ENCODE measurements at regions not wholly inside any gene's neighbourhood (a gene's known extent, or its start where the extent isn't known, plus 50 kb on each side); places are given as distances from the start of the nearest gene placed in this dataset.

DNA sequence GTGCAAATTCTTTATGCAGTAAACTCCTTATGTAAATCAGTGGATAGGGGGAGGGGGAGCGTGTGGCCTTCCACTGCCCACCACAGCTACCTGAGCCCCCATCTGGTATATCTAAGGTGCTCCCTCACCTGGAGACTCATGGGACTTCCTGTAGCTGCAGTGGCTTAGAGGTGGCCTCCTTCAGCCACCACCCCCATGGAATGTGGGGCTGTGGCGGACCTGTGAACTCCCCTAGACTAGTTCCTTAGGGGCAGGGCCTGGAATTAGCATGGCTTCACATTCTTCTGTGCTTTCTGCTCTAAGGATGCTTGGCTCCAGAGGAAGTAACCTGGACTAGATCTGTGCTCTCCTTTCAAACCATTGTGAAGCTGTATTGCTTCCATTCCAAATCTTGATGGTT is 550.5 kb upstream of the COBL start (continued):
- no peak for TF ChIP-seq CHD1 (IDR thresholded peaks at IDR 0.05; ENCODE audit: low read depth, low read length)
- no peak for TF ChIP-seq TAF1 (IDR thresholded peaks at IDR 0.05; ENCODE audit: low read depth, low read length)
- no peak for TF ChIP-seq KDM4A (IDR thresholded peaks at IDR 0.05; ENCODE audit: low read depth, low read length, severe bottlenecking)
- TF ChIP-seq MAFK (IDR thresholded peaks at IDR 0.05; ENCODE audit: low read depth, low read length), result no peak
- TF ChIP-seq TBP (IDR thresholded peaks at IDR 0.05; ENCODE audit: low read depth, low read length), result no peak

All from H1 (cell line).